ENCODE measurements at regions not wholly inside any gene's neighbourhood (a gene's known extent, or its start where the extent isn't known, plus 50 kb on each side); places are given as distances from the start of the nearest gene placed in this dataset.

DNA sequence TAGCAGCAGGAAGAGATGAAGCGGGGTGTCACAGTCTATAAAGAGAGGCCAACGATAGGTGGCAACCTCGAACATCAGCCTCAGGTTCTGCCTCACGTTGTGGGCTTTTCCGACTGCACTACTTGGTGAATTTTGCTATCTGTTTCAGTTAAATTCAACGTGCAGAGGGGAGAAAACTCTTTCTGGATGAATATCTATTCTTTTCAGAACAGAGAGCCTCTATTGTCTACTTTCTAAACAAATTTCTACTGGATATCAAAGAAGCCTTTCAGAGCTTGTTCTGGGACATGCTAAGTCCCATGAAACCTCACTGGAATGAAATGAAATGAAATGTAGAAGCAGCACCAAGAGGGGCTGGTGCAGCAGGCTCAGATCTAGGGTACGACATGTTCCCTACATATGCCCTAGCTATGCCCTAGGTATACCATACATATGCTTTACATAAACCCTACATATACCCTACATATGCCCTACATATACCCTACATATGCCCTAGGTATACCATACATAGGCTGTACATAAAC lies 116.5 kb upstream of the TRIM2 start:
- Mint-ChIP-seq H3K4me1 (ENCODE audit: unreplicated experiment) (peaks cover 35% of the 10 kb centered on the region), H3K4me3 (ENCODE audit: unreplicated experiment) (no peak overlapping the region), H3K27me3 (ENCODE audit: unreplicated experiment) (no peaks in the 10 kb centered on the region), H3K27ac (ENCODE audit: unreplicated experiment) (no peak overlapping the region), H3K9me3 (ENCODE audit: unreplicated experiment) (no peaks in the 10 kb centered on the region), H3K36me3 (ENCODE audit: unreplicated experiment) (no peaks in the 10 kb centered on the region)
- TF ChIP-seq, protein P1, sequence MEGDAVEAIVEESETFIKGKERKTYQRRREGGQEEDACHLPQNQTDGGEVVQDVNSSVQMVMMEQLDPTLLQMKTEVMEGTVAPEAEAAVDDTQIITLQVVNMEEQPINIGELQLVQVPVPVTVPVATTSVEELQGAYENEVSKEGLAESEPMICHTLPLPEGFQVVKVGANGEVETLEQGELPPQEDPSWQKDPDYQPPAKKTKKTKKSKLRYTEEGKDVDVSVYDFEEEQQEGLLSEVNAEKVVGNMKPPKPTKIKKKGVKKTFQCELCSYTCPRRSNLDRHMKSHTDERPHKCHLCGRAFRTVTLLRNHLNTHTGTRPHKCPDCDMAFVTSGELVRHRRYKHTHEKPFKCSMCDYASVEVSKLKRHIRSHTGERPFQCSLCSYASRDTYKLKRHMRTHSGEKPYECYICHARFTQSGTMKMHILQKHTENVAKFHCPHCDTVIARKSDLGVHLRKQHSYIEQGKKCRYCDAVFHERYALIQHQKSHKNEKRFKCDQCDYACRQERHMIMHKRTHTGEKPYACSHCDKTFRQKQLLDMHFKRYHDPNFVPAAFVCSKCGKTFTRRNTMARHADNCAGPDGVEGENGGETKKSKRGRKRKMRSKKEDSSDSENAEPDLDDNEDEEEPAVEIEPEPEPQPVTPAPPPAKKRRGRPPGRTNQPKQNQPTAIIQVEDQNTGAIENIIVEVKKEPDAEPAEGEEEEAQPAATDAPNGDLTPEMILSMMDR (IDR thresholded peaks at IDR 0.05) = no peak
- no peak for DNase-seq (ENCODE audit: extremely low spot score, unreplicated experiment)

DNA sequence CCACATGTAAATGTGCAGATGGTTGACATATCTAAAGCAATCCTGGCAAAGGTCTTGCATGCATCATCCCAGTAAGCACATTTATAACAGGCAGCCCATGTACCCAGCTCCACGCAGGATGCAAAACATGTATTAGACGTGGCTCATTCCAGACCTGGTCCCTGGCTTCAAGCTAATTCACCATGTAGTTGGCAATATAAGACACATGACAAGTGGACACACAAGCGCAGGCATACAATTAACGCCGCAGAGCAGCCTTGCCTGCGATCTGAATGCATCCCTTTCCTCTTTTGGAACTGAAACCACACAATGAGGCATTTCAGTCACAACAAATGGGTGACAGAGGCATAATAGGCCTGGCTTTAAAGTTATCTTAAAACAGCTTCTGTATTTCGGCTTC lies 114.5 kb upstream of the TRIM2 start:
- Mint-ChIP-seq H3K27me3 (ENCODE audit: unreplicated experiment) (no peaks in the 10 kb centered on the region), H3K9me3 (ENCODE audit: unreplicated experiment) (no peaks in the 10 kb centered on the region), H3K27ac (ENCODE audit: unreplicated experiment) (no peak overlapping the region), H3K36me3 (ENCODE audit: unreplicated experiment) (no peaks in the 10 kb centered on the region), H3K4me3 (ENCODE audit: unreplicated experiment) (no peak overlapping the region), H3K4me1 (ENCODE audit: unreplicated experiment) (peaks cover 17% of the 10 kb centered on the region)
- no peak for DNase-seq (ENCODE audit: extremely low spot score, unreplicated experiment)
- TF ChIP-seq, protein P1 (IDR thresholded peaks at IDR 0.05) = no peak

DNA sequence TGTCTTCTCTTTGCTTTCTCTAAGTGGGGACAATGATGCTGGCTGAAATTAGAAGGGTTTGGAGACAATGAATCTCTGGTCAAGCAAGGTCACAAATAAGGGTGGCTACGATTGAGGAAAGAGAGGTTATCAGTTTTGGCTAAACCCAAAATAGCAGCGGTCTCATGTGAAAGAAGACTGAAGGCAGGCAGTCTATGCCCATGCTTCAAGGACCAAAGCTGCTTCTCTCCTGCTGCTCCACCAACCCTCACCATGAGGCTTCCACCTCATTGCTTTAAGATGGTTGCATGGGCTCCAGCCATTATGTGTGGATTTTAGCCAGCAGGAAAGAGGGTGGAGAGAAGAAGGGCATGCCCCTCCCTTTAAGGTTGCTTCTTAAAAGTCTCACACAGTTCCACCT lies 114.1 kb upstream of the TRIM2 start:
- Mint-ChIP-seq H3K4me3 (ENCODE audit: unreplicated experiment) (no peak overlapping the region), H3K4me1 (ENCODE audit: unreplicated experiment) (peaks cover 12% of the 10 kb centered on the region), H3K27me3 (ENCODE audit: unreplicated experiment) (no peaks in the 10 kb centered on the region), H3K36me3 (ENCODE audit: unreplicated experiment) (no peaks in the 10 kb centered on the region), H3K9me3 (ENCODE audit: unreplicated experiment) (no peaks in the 10 kb centered on the region), H3K27ac (ENCODE audit: unreplicated experiment) (no peak overlapping the region)
- no peak for DNase-seq (ENCODE audit: extremely low spot score, unreplicated experiment)
- TF ChIP-seq, protein P1 (IDR thresholded peaks at IDR 0.05) = no peak

DNA sequence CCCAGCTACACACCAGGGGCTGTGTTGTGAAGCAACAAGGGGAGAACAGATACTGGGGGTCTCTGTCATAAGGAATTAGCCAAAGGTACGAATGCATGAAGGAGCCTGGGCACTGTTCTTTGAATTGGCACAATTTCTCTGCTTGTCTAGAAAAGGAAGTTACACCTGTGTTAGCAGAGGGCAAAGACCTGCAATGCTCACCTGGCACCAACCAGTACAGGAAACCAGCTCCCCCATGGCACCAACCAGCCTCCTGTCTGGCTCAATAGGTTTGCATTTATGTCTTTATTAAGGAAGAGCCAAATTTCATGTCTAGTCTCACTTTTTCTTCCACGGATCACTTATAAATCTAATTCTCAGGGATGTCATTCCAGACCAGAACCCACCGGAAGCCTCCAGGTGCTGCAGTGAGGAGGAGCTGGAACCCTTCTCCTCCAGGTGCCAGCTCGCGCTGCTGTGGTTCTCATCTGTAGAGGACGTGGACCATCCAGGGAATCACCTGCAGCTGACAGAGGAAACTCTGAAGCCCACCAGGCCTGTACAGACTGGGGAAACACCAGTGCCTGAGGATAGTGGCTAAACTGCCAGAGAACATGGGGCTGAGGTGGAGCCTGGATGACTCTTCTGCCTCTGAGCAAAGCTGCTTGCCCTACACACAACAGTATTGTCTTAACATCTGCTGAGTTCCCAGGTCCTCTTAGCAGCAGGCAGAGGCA lies 113.4 kb upstream of the TRIM2 start:
- Mint-ChIP-seq H3K27me3 (ENCODE audit: unreplicated experiment) (no peaks in the 10 kb centered on the region), H3K4me3 (ENCODE audit: unreplicated experiment) (no peak overlapping the region), H3K27ac (ENCODE audit: unreplicated experiment) (no peak overlapping the region), H3K36me3 (ENCODE audit: unreplicated experiment) (no peaks in the 10 kb centered on the region), H3K4me1 (ENCODE audit: unreplicated experiment) (peaks cover 6% of the 10 kb centered on the region), H3K9me3 (ENCODE audit: unreplicated experiment) (no peaks in the 10 kb centered on the region)
- no peak for DNase-seq (ENCODE audit: extremely low spot score, unreplicated experiment)
- TF ChIP-seq, protein P1 (IDR thresholded peaks at IDR 0.05) = no peak

DNA sequence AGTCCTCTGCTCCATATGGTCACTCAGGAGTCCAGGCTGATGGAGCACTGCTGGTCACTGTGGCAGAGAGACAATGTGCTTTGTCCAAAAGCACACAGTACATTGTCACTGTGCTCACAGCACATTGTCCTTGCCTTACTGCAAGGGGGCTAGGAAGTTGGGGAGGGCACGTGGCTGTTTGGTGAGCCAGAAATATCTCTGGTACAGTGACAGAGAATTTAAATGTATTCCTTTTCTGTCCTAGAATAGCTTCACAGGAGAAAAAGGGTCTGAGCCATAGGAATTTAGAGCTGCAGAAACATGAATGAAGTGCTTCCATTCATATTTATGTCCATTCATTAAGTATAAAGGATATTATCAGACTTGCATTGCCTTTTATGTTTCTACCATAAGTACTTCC lies 110.8 kb upstream of the TRIM2 start:
- no peaks in the 10 kb centered on the region for H3K36me3 Mint-ChIP-seq (ENCODE audit: unreplicated experiment)
- TF ChIP-seq, protein P1 (IDR thresholded peaks at IDR 0.05) = no peak
- no peak for DNase-seq (ENCODE audit: extremely low spot score, unreplicated experiment)
- no peak overlapping the region for H3K4me3 Mint-ChIP-seq (ENCODE audit: unreplicated experiment)
- H3K27me3 Mint-ChIP-seq (ENCODE audit: unreplicated experiment) = no peaks in the 10 kb centered on the region
- no peaks in the 10 kb centered on the region for H3K9me3 Mint-ChIP-seq (ENCODE audit: unreplicated experiment)
- no peak overlapping the region for H3K27ac Mint-ChIP-seq (ENCODE audit: unreplicated experiment)
- H3K4me1 Mint-ChIP-seq (ENCODE audit: unreplicated experiment) = peaks cover 5% of the 10 kb centered on the region

Measured in osteocyte (in vitro differentiated cells).